GM21825 (cell line): ENCODE measurements at regions not wholly inside any gene's neighbourhood (a gene's known extent, or its start where the extent isn't known, plus 50 kb on each side); places are given as distances from the start of the nearest gene placed in this dataset.

Experiments
- ATAC-seq: cut with Tn5 transposase; IDR thresholded peaks from one replicate; pipeline ENCODE4 v1.9.1; 2021; ENCODE audit warnings: mild to moderate bottlenecking, moderate library complexity; ENCODE audit not compliant: unreplicated experiment

DNA sequence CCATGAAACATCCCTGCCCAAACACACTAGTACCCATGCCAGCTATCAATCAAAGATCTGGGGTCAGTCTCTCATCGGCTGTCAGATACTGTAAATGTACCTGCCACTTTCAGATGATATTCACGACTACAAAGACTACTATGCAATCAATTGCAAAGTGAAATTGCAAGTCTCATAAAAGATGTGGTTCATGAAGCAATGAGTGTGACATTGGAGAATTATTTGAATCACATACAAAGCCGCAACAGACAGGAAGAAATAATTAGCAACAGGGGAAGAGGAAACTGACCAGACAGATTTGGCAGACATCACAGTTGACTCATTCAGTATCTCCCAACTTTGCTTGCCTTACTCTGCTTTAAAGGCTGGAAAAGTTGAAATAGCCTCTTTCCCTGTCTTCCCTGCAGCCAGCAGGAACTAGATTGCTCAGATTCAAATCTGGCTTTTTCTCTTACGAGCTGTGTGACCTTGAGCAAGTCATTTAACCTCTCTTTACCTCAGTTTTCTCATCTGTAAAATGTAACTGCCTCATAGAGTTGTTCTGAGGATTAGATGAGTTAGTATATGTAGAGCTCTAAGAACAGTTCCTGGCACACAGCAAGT is 95.7 kb upstream of the C3orf80 start:
- peak; percentile 46 for ATAC-seq

- ATAC-seq = no peak
Measured at GRCh38 chr3:160130071-160130470, 95.2 kb upstream of the C3orf80 start.

DNA sequence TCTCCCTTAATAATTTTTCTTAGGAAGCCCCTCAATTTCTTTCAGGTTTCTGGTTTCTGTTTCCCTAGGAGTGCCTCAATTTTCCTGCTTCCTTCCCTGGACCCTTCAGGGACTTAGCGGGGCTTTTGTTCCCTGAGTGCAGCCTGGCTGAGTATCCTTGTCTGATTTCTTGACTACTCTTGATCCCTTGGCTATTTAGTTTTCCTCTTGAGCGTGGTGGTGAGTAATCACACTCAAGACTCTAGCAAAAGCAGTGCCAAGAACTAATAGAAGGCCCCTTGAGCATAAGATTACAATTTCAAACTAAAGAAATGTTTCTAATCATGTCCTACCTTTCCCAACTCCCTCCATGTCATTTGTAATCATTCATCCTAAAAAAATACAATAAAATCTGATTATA is 94.3 kb upstream of the C3orf80 start:
- no peak for ATAC-seq

GRCh38 chr3:160132226-160132625 is 93.0 kb upstream of the C3orf80 start:
- ATAC-seq = no peak

DNA sequence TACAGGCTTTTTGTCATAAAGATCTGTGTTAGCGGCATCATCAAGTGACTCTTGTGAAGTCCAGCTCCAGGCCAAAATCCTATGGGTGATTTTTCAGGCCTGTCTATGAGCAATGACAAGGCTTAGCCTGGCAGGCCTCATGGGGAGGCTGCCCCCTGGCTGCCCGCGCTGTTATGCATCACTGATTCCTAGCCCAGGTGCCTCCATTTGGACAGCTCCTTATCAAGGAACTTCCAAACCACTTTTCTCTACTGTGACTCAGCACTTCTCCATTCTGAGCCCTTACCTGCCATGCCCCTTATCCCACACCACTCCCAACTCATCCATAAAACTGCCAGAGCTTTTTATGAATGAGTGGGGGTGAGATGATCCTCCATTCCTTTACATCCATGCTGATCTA is 91.5 kb upstream of the C3orf80 start:
- no peak for ATAC-seq

GRCh38 chr3:160134454-160134853 is 90.8 kb upstream of the C3orf80 start:
- no peak for ATAC-seq

- no peak for ATAC-seq
Measured at GRCh38 chr3:160134964-160135363, 90.3 kb upstream of the C3orf80 start.

GRCh38 chr3:160135851-160136250 is 89.4 kb upstream of the C3orf80 start:
- ATAC-seq = no peak

DNA sequence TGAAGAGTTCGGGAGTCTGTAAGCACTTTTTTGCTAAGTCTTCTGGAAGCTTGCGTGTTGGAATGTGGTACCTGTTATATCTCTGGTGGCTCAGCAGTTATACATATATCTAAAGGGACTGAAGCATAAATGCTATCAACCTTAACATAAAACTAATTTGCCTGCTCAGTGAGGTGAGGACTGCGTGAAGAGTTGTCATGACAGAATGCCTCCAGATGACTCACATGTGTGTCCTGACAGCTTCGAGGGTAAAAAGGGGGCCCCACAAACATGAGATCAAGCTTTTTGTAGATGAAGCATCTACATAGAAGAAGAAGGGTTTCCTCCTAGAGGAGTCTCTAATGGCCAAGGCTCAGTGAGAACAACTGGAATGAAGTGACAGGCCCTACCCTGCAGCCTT is 88.8 kb upstream of the C3orf80 start:
- no peak for ATAC-seq

GRCh38 chr3:160139291-160139690 is 85.9 kb upstream of the C3orf80 start:
- no peak for ATAC-seq

GRCh38 chr3:160140756-160141155 is 84.5 kb upstream of the C3orf80 start:
- ATAC-seq = no peak

DNA sequence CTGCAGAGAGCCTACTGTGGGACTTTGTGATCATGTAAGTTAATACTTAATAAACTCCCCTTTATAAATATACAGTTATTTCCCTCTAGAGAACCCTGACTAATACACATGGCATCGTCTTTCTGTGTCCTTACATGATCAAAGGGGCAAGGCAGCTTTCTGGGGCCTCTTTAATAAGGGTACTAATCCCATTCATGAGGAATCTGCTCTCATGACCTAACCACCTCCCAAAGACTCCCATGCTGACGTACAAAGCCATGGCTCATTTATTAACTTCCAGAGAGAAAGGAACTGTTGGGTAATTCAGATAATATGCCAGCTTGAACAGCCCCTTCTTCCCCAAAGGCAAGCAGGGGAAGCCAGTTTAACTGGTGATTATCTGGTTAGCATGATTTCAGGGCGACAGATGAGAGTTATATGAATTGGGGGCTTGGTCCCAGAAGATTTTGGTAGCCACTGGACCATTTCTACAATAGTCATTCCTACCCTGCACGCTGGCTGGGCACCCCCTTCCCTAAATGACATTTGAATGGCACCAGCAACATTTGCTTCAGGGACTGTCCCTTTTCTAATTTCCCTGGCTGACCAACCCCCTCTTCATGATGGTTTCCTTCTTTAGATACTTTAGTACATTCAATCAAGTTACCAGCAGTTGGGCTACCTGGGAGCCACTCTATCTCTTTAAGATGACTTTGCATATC is 83.6 kb upstream of the C3orf80 start:
- no peak for ATAC-seq

- no peak for ATAC-seq
Measured at GRCh38 chr3:160143482-160143881, 81.7 kb upstream of the C3orf80 start.

DNA sequence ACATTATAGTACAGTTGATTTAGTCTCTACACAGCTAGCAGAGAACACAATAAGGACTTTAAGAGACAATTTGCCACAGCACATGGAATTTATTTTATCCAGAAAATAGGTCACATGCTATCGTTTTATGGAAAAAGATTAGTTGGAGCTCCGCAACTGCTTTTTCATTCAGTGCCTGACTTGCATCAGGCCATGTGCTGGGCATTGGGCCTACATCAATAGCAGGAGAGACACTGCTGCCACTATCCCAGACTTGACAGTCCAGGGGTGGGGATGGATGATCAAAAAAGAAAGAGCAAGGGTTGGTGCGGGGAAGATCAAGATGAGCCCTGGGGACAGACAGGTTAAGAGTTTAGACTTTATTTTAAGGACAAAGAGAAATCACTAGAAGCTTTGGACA is 75.2 kb upstream of the C3orf80 start:
- no peak for ATAC-seq

DNA sequence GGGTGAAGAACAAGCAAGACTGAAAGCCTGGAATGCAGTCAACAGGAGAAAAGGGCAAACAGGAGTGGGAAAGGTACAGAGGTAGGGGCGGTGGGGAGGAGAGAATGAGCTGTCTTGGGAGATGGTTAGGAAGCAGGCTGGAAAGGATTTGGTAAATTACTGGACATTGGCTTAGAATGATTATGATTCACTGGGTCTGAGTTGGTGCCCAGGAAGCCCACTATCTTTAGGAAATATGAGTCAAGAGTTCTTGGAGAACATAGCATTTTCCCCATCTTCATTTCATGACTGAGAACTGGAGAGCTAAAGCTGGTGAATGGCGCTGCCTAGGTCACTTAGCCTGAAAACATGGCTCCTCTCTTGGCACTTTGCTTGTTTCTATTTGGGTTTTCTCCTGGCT is 74.7 kb upstream of the C3orf80 start:
- ATAC-seq = no peak

- ATAC-seq = no peak
Measured at GRCh38 chr3:160152638-160153037, 72.6 kb upstream of the C3orf80 start.

GRCh38 chr3:160154033-160154432 is 71.2 kb upstream of the C3orf80 start:
- no peak for ATAC-seq

DNA sequence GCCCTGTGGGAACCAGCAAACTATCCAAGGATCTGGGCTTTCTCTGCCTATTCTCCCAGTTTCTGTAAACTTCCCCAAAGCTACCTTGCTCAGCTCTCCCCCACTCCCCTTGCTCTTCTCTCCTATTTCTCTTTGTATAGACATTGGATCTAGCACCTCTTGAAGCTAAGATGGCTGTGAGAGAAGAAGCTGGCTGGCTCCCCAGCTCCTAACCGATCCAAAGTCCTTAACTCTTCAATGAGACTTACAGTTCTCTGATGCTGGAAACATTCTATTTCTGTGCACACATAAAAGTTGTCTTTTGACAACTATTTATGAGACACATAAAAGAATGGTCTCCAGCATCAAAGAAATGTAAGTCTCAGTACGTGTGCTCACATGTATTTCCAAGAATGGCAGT is 70.6 kb upstream of the C3orf80 start:
- no peak for ATAC-seq

GRCh38 chr3:160157321-160157720 is 67.9 kb upstream of the C3orf80 start:
- ATAC-seq = no peak

GRCh38 chr3:160159341-160159740 is 65.9 kb upstream of the C3orf80 start:
- no peak for ATAC-seq

DNA sequence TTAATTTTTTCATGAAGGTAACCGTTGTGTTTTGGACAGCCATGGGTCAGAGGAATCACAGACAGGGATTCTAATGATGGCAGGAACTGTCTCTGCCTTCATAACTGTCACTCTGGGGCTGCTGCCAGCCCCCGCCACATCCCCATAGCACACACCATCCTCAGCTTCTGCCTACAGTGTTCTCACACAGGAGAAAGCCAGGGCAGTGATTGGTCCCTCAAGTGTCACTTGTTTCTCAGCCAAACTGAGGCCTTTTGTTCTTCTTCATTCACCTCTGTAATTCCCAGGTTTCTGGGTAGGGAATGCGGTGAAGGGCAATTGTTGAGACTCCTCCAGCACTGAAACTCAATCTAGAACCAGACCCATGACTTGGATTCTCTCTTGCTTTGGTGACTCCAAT is 65.4 kb upstream of the C3orf80 start:
- no peak for ATAC-seq

DNA sequence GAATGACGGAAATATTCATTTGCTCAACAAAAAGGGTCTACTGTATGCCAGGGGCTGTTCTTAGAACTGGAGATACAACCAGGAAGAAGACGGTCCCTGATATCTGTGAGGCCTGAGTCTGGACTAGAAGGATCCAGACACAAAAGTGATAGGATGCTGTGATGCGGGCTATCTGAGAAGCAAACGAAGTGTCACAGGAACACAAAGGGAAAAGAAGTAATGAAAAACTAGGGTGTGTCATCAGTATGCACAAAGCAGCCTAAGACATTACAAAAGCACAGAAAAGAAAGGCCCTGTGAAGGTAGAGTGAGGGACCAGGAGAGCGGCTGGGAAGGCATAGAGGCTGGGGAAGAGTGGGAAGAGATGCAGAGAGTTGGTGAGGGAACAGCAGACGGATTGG is 63.3 kb upstream of the C3orf80 start:
- ATAC-seq = no peak

DNA sequence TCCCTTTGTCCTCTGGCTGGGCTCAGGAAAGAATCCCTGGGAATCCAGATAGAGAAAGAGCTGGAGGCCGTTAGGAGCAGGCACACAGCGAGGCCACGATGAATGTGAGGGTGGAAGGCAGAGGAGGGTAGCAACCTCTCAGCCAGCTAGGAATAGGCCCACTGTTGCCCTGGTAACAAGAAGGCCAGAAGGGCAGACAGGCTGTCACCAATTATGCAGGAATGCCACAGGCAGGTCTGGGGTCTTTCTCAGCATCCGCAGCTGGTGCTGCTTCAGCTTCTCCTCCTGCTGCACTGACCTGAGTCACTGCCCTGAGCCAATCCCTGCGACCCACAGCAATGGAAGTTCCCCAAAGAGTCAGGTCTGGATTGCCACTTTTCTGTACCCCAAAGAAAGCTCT is 62.8 kb upstream of the C3orf80 start:
- no peak for ATAC-seq
